HG02610 (cell line): ENCODE measurements at regions not wholly inside any gene's neighbourhood (a gene's known extent, or its start where the extent isn't known, plus 50 kb on each side); places are given as distances from the start of the nearest gene placed in this dataset.

Source experiments
- ATAC-seq: cut with Tn5 transposase; IDR thresholded peaks from one replicate; pipeline ENCODE4 v1.9.1; 2021; ENCODE audit warnings: mild to moderate bottlenecking, moderate library complexity; ENCODE audit not compliant: unreplicated experiment

- ATAC-seq, result no peak
These were observed 126.1 kb downstream of the PSMG1 start for GRCh38 chr21:39057121-39057520.

GRCh38 chr21:39056636-39057035 is 126.6 kb downstream of the PSMG1 start:
- no peak for ATAC-seq

- ATAC-seq, result no peak
These were observed 128.0 kb downstream of the PSMG1 start for GRCh38 chr21:39055167-39055767.

GRCh38 chr21:39054066-39054465 is 129.2 kb downstream of the PSMG1 start:
- no peak for ATAC-seq

- ATAC-seq, result no peak
These were observed 130.1 kb downstream of the PSMG1 start for GRCh38 chr21:39053126-39053525.

GRCh38 chr21:39052718-39053117 is 130.5 kb downstream of the PSMG1 start:
- ATAC-seq, result no peak

- ATAC-seq, result no peak
These were observed 131.7 kb downstream of the PSMG1 start for GRCh38 chr21:39051588-39051949.

GRCh38 chr21:39050841-39051587 is 132.2 kb downstream of the PSMG1 start:
- ATAC-seq, result no peak

- no peak for ATAC-seq
These were observed 134.7 kb downstream of the PSMG1 start for GRCh38 chr21:39048574-39048973.

GRCh38 chr21:39048064-39048463 is 135.2 kb downstream of the PSMG1 start:
- ATAC-seq, result no peak

GRCh38 chr21:39047046-39047445 is 136.2 kb downstream of the PSMG1 start:
- ATAC-seq, result no peak

GRCh38 chr21:39046236-39046916 is 136.9 kb downstream of the PSMG1 start:
- no peak for ATAC-seq

GRCh38 chr21:39041816-39042215 is 141.4 kb downstream of the PSMG1 start:
- ATAC-seq, result no peak

GRCh38 chr21:39040494-39041110 is 142.6 kb downstream of the PSMG1 start:
- no peak for ATAC-seq

GRCh38 chr21:39037807-39038405 is 145.3 kb downstream of the PSMG1 start:
- ATAC-seq, result no peak

GRCh38 chr21:39036581-39036980 is 146.7 kb downstream of the PSMG1 start:
- no peak for ATAC-seq

- ATAC-seq, result no peak
These were observed 148.4 kb downstream of the PSMG1 start for GRCh38 chr21:39034590-39035536.

GRCh38 chr21:39033878-39034589 is 149.2 kb downstream of the PSMG1 start:
- ATAC-seq, result no peak
